ACC112 (cell line): ENCODE measurements at regions not wholly inside any gene's neighbourhood (a gene's known extent, or its start where the extent isn't known, plus 50 kb on each side); places are given as distances from the start of the nearest gene placed in this dataset.

Experiments used
- H2AFZ ChIP-seq: fragments of 200-600 bp; sonication (generic); one replicate; pipeline ENCODE4 v1.6.0; 2017; ENCODE audit warnings: antibody characterized with exemption, low read length; ENCODE audit not compliant: unreplicated experiment
- H3K27ac ChIP-seq: fragments of 200-600 bp; sonication (generic); 2 replicates; pipeline ENCODE4 v1.5.1; 2014; ENCODE audit warnings: low read depth, mild to moderate bottlenecking, antibody characterized with exemption, low read length, moderate library complexity
- H3K27me3 ChIP-seq: fragments of 200-600 bp; sonication (generic); 2 replicates; pipeline ENCODE4 v1.6.1; 2014; ENCODE audit warnings: mild to moderate bottlenecking, antibody characterized with exemption, low read length, moderate library complexity, mixed read lengths; ENCODE audit not compliant: insufficient read depth
- H3K36me3 ChIP-seq: fragments of 200-600 bp; sonication (generic); 2 replicates; pipeline ENCODE4 v1.6.1; 2016; ENCODE audit warnings: mild to moderate bottlenecking, antibody characterized with exemption, low read length, moderate library complexity, mixed read lengths; ENCODE audit not compliant: insufficient read depth
- H3K4me1 ChIP-seq: fragments of 200-600 bp; sonication (generic); one replicate; pipeline ENCODE4 v1.6.1; 2016; ENCODE audit warnings: low read length, mixed read lengths; ENCODE audit not compliant: insufficient read depth, unreplicated experiment, control insufficient read depth
- H3K4me3 ChIP-seq: fragments of 200-600 bp; sonication (generic); 2 replicates; pipeline ENCODE4 v1.5.1; 2014; ENCODE audit warnings: mild to moderate bottlenecking, low read depth, low read length
- H3K79me2 ChIP-seq: fragments of 200-600 bp; sonication (generic); one replicate; pipeline ENCODE4 v1.6.0; 2016; ENCODE audit warnings: low read length; ENCODE audit not compliant: control insufficient read depth, unreplicated experiment, insufficient read depth

DNA sequence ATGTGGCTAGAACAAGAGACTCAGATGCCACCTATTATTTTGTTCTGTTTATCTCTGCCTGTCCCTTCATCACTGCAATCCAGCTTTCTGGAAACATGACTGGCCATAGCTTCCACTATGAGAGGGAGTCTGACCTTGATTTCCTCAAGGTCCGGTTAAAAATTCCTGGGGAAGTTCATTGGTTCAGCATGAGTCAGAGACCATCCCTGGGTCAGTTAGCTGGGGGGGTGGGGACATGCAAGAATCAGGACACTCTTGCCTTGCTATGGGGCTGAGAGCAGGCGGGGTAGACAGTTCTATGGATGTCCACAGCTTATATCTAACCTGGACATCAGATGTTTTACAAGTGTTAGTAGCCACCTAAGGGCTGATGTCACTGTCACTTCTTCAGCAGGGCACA lies 81.1 kb downstream of the TENT5C start:
- no peak overlapping the region for H2AFZ ChIP-seq
- peaks cover 13% of the 10 kb centered on the region for H3K4me1 ChIP-seq
- peaks cover 14% of the 10 kb centered on the region for H3K27me3 ChIP-seq
- H3K79me2 ChIP-seq: no peaks in the 10 kb centered on the region
- H3K4me3 ChIP-seq: no peak overlapping the region
- no peak overlapping the region for H3K27ac ChIP-seq
- no peaks in the 10 kb centered on the region for H3K36me3 ChIP-seq

DNA sequence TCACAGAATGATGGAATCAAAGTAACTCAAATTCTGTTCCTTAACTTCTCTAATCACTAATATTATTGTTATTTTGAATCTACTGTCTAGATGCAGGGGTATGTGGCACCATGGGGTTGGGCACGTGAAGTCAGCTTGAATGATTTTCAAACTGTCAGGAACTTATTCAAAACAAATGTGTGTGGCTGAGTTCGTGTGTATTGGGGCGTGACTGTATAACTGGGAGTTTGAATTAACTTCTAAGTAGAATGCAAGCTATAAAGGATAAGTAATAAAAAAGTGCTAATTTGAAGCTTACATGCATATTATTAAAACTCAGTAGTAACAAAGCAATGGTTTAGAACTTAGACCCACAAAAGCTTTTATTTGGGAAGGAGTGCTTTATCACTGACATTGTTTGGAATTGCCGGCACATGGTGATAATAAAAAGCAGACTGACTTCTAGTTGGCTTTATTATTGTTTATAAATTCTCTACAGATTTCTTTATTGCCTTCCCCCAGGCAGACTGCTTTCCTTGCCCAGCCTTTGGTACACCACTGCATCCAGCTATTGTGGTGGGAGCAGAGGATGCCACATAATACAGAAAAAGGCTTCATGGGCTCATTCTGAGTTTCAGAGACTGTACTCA lies 84.3 kb downstream of the TENT5C start:
- Histone ChIP-seq H3K27ac (no peak overlapping the region), H3K36me3 (no peaks in the 10 kb centered on the region), H3K79me2 (no peaks in the 10 kb centered on the region)

DNA sequence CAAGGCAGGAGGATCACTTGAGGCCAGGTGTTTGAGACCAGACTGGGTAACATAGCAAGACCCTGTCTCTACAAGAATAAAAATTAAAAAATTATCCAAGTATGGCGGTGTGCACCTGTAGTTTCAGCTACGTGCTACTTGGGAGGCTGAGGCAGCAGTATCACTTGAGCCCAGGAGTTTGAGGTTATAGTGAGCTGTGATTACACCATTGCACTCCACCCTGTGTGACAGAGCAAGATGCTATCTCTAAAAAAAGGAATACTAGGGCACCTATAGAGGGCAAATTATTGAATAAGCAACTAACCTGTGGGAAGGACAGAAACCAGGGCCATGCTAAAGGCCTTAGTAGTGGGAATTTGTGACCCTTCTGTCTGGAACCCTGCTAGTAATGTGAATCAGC lies 86.1 kb downstream of the TENT5C start:
- H3K27ac ChIP-seq: no peak overlapping the region
- peaks cover 14% of the 10 kb centered on the region for H3K27me3 ChIP-seq

More for the DNA sequence above, 84.3 kb downstream of the TENT5C start:
- peaks cover 13% of the 10 kb centered on the region for H3K4me1 ChIP-seq
- no peak overlapping the region for H3K4me3 ChIP-seq
- H2AFZ ChIP-seq: no peak overlapping the region
- H3K27me3 ChIP-seq: peaks cover 14% of the 10 kb centered on the region

GRCh38 chr1:117694543-117694942 lies 88.7 kb downstream of the TENT5C start:
- no peak overlapping the region for H3K27ac ChIP-seq
- H3K4me1 ChIP-seq: peaks cover 19% of the 10 kb centered on the region
- H2AFZ ChIP-seq: no peak overlapping the region
- H3K36me3 ChIP-seq: no peaks in the 10 kb centered on the region
- H3K4me3 ChIP-seq: no peak overlapping the region
- peaks cover 14% of the 10 kb centered on the region; the same call in 1 of the 2 replicates for H3K27me3 ChIP-seq
- H3K79me2 ChIP-seq: no peaks in the 10 kb centered on the region

More for the DNA sequence above, 86.1 kb downstream of the TENT5C start:
- no peaks in the 10 kb centered on the region for H3K79me2 ChIP-seq
- H3K36me3 ChIP-seq: no peaks in the 10 kb centered on the region
- no peak overlapping the region for H2AFZ ChIP-seq
- peaks cover 18% of the 10 kb centered on the region for H3K4me1 ChIP-seq
- no peak overlapping the region for H3K4me3 ChIP-seq

- Histone ChIP-seq H3K36me3 (no peaks in the 10 kb centered on the region), H3K27ac (peak overlapping the region; percentile 85), H2AFZ (peak overlapping the region; percentile 80), H3K79me2 (no peaks in the 10 kb centered on the region), H3K4me1 (peaks cover 19% of the 10 kb centered on the region), H3K4me3 (peak overlapping the region; percentile 53), H3K27me3 (peaks cover 3% of the 10 kb centered on the region; the same call in 1 of the 2 replicates)
Observed at GRCh38 chr1:117695796-117696490, 90.1 kb downstream of the TENT5C start.

DNA sequence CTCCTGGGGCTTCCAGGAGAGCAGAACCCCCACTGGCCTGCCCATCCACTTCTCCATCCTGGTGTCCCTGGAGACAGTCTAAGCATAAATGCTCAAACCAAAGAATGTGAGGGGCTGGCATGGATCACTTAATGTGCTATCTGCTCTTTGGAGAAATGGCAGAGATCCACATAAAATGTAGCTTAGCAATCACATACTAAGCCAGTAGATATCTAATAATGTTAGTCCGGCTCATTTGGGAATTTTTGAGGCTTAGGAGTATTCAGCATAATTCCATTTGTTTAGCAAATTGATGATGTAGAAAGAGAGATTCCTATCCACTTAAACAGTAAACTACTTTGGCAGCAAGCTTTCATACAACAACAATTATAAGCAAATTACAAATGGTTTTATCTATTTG lies 90.7 kb downstream of the TENT5C start:
- Histone ChIP-seq H3K4me3 (no peak overlapping the region), H3K79me2 (no peaks in the 10 kb centered on the region), H3K27me3 (no peaks in the 10 kb centered on the region), H2AFZ (no peak overlapping the region), H3K36me3 (no peaks in the 10 kb centered on the region), H3K4me1 (peaks cover 19% of the 10 kb centered on the region), H3K27ac (peak overlapping the region; percentile 85)

GRCh38 chr1:117697220-117697781 lies 91.5 kb downstream of the TENT5C start:
- Histone ChIP-seq H3K36me3 (no peaks in the 10 kb centered on the region), H2AFZ (no peak overlapping the region), H3K27ac (peak overlapping the region; percentile 85), H3K4me1 (peaks cover 19% of the 10 kb centered on the region), H3K79me2 (no peaks in the 10 kb centered on the region), H3K4me3 (no peak overlapping the region), H3K27me3 (no peaks in the 10 kb centered on the region)

- H3K4me3 ChIP-seq: no peak overlapping the region
- H3K27ac ChIP-seq: no peak overlapping the region
- H3K27me3 ChIP-seq: no peaks in the 10 kb centered on the region
- H3K4me1 ChIP-seq: peaks cover 19% of the 10 kb centered on the region
- H3K79me2 ChIP-seq: no peaks in the 10 kb centered on the region
- peak overlapping the region; percentile 47 for H2AFZ ChIP-seq
- no peaks in the 10 kb centered on the region for H3K36me3 ChIP-seq
Observed at GRCh38 chr1:117698398-117699160, 92.7 kb downstream of the TENT5C start.

- Histone ChIP-seq H3K36me3 (no peaks in the 10 kb centered on the region), H3K4me3 (no peak overlapping the region), H3K27me3 (no peaks in the 10 kb centered on the region), H3K4me1 (peaks cover 19% of the 10 kb centered on the region), H3K27ac (no peak overlapping the region), H2AFZ (no peak overlapping the region), H3K79me2 (no peaks in the 10 kb centered on the region)
Observed at GRCh38 chr1:117699953-117700352, 94.1 kb downstream of the TENT5C start.

DNA sequence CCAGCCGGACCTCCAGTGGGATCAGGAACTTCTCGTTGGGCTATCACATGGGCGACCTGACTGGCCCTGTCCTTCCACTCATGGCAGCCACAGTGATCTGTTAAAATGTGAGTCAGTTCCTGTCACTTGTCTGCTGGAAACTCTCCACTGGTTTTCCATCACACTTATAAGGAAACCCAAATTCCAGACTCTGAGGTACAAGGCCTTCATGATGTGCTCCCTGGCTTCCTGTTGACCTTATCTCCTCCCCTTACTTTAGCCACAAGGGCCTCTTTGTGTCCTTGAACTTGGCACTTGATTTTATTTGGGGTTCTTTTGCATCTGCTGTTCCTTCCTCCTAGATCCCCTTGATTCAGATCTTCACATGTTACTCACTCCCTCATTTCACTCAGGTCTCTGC lies 96.8 kb downstream of the TENT5C start:
- H3K4me1 ChIP-seq: no peaks in the 10 kb centered on the region
- H3K27ac ChIP-seq: no peak overlapping the region
- no peaks in the 10 kb centered on the region for H3K79me2 ChIP-seq
- H2AFZ ChIP-seq: no peak overlapping the region
- no peaks in the 10 kb centered on the region for H3K27me3 ChIP-seq
- no peaks in the 10 kb centered on the region for H3K36me3 ChIP-seq
- H3K4me3 ChIP-seq: no peak overlapping the region
